Tibial nerve (tissue), 4 donors: ENCODE measurements at regions not wholly inside any gene's neighbourhood (a gene's known extent, or its start where the extent isn't known, plus 50 kb on each side); places are given as distances from the start of the nearest gene placed in this dataset.
"Not testable (repeated sequence)": the region's sequence is repeated elsewhere in the genome, so short reads cannot be mapped to it uniquely, and the experiment has no call there.

ENCODE experiments used
- DNase-seq, 2 donors: peaks; one replicate each; pipeline ENCODE4 v3.0.0-alpha.2; 2019; ENCODE audit warnings: low spot score in 2 of 2
- H3K27ac ChIP-seq, 4 donors: fragments of 200-600 bp; sonication (generic) in 3 of 4; one replicate each; pipeline ENCODE4 v1.5.1; 2017 to 2019; ENCODE audit warnings: mild to moderate bottlenecking in 1 of 4
- H3K27me3 ChIP-seq, 2 donors: fragments of 200-600 bp; sonication (generic) in 1 of 2; one replicate each; pipeline versions ENCODE4 v1.5.1 to v1.6.0; 2017 to 2019
- H3K36me3 ChIP-seq, 3 donors: fragments of 200-600 bp; sonication (generic); one replicate each; pipeline ENCODE4 v1.5.1; 2018 to 2019
- H3K4me1 ChIP-seq, 4 donors: fragments of 200-600 bp; sonication (generic) in 3 of 4; one replicate each; pipeline ENCODE4 v1.5.1; 2017 to 2019
- H3K4me3 ChIP-seq, 4 donors: fragments of 200-600 bp; sonication (generic) in 3 of 4; one replicate each; pipeline ENCODE4 v1.5.1; 2017 to 2019; ENCODE audit warnings: mild to moderate bottlenecking in 1 of 4, moderate library complexity in 1 of 4
- H3K9me3 ChIP-seq, 4 donors: fragments of 200-600 bp; sonication (generic) in 3 of 4; one replicate each; pipeline ENCODE4 v1.5.1; 2017 to 2019
- CTCF ChIP-seq, 5 experiments: fragments of 200-600 bp in 3 of 5; fragments of 450-650 bp in 2 of 5; sonication (generic) in 3 of 5; IDR thresholded peaks; one replicate each; pipeline ENCODE4 v1.5.1; 2016 to 2019; ENCODE audit warnings: antibody characterized with exemption in 5 of 5, mild to moderate bottlenecking in 3 of 5, moderate library complexity in 2 of 5
- EP300 ChIP-seq, 2 donors: sonication (generic); formaldehyde crosslinking; IDR thresholded peaks; one replicate each; pipeline ENCODE4 v1.6.1; 2017; ENCODE audit warnings: antibody characterized with exemption in 2 of 2, mild to moderate bottlenecking in 1 of 2
- POLR2A ChIP-seq, 2 donors: fragments of 450-650 bp; IDR thresholded peaks; one replicate each; pipeline ENCODE4 v1.6.1; 2017; ENCODE audit warnings: antibody characterized with exemption in 2 of 2, mild to moderate bottlenecking in 2 of 2, moderate library complexity in 2 of 2
- WGBS, 2 donors: methylation state at CpG; one replicate each; pipeline ENCODE4 v1.1.5; 2018; 5-methylcytosine and 5-hydroxymethylcytosine counted together

- WGBS, 2 donors, result 26 to 43% methylated on average over 12 of the region's 12 CpGs
- Histone ChIP-seq H3K36me3 (no peaks in the 10 kb centered on the region), H3K4me3 (no peak overlapping the region), H3K9me3 (no peaks in the 10 kb centered on the region), H3K27ac (no peak overlapping the region), H3K4me1 (no peaks in the 10 kb centered on the region), H3K27me3 (no peaks in the 10 kb centered on the region)
- TF ChIP-seq CTCF (IDR thresholded peaks at IDR 0.05), result peak in 1 of 5 experiments; percentile 20
- no peak for TF ChIP-seq POLR2A (IDR thresholded peaks at IDR 0.05)
- peak in 1 of 2 donors; percentile 31 for TF ChIP-seq EP300 (IDR thresholded peaks at IDR 0.05)
- peak; percentile 28 to 35 for DNase-seq
Measured at GRCh38 chr21:31514598-31514997, 144.9 kb upstream of the SOD1 start.

GRCh38 chr21:31513541-31513940 is 146.0 kb upstream of the SOD1 start:
- H3K36me3 ChIP-seq, DNase-seq: not testable (repeated sequence)
- 89 to 92% methylated on average over 5 of the region's 5 CpGs for WGBS, 2 donors

GRCh38 chr21:31511999-31512398 is 147.5 kb upstream of the SOD1 start:
- not testable (repeated sequence) for H3K4me3 ChIP-seq, H3K36me3 ChIP-seq, H3K27ac ChIP-seq, DNase-seq, H3K4me1 ChIP-seq, H3K9me3 ChIP-seq, H3K27me3 ChIP-seq
- WGBS, 2 donors, result 84 to 88% methylated on average over 4 of the region's 4 CpGs

More at GRCh38 chr21:31513541-31513940, 146.0 kb upstream of the SOD1 start:
- H3K9me3 ChIP-seq, H3K27ac ChIP-seq, H3K4me3 ChIP-seq, H3K4me1 ChIP-seq, H3K27me3 ChIP-seq: not testable (repeated sequence)

- H3K27ac ChIP-seq, result no peak overlapping the region
- no peaks in the 10 kb centered on the region for H3K9me3 ChIP-seq
- TF ChIP-seq CTCF (IDR thresholded peaks at IDR 0.05) (no peak), EP300 (IDR thresholded peaks at IDR 0.05) (no peak), POLR2A (IDR thresholded peaks at IDR 0.05) (no peak)
- DNase-seq, result no peak
- H3K4me1 ChIP-seq, result no peaks in the 10 kb centered on the region
- no peaks in the 10 kb centered on the region for H3K27me3 ChIP-seq
- 95% methylated on average over 7 of the region's 7 CpGs for WGBS, 2 donors
- no peak overlapping the region for H3K4me3 ChIP-seq
- no peaks in the 10 kb centered on the region for H3K36me3 ChIP-seq
Measured at GRCh38 chr21:31511258-31511657, 148.2 kb upstream of the SOD1 start.

GRCh38 chr21:31509194-31510017 is 150.1 kb upstream of the SOD1 start:
- H3K9me3 ChIP-seq, result no peaks in the 10 kb centered on the region
- DNase-seq, result no peak
- no peak overlapping the region for H3K27ac ChIP-seq
- WGBS, 2 donors, result 62 to 63% methylated on average over 14 of the region's 14 CpGs
- no peak for TF ChIP-seq POLR2A (IDR thresholded peaks at IDR 0.05)
- no peak for TF ChIP-seq EP300 (IDR thresholded peaks at IDR 0.05)
- TF ChIP-seq CTCF (IDR thresholded peaks at IDR 0.05), result no peak
- H3K27me3 ChIP-seq, result no peaks in the 10 kb centered on the region
- no peaks in the 10 kb centered on the region for H3K36me3 ChIP-seq
- H3K4me1 ChIP-seq, result no peaks in the 10 kb centered on the region
- H3K4me3 ChIP-seq, result no peak overlapping the region

- Histone ChIP-seq H3K9me3 (no peaks in the 10 kb centered on the region), H3K27me3 (no peaks in the 10 kb centered on the region)
Measured at GRCh38 chr21:31505975-31506374, 153.5 kb upstream of the SOD1 start.

More at GRCh38 chr21:31505975-31506374, 153.5 kb upstream of the SOD1 start:
- TF ChIP-seq POLR2A (IDR thresholded peaks at IDR 0.05), result no peak
- TF ChIP-seq EP300 (IDR thresholded peaks at IDR 0.05), result no peak
- TF ChIP-seq CTCF (IDR thresholded peaks at IDR 0.05), result no peak
- H3K27ac ChIP-seq, result no peak overlapping the region
- WGBS, 2 donors, result 63 to 74% methylated on average over 7 of the region's 7 CpGs
- no peaks in the 10 kb centered on the region for H3K4me1 ChIP-seq
- H3K36me3 ChIP-seq, result no peaks in the 10 kb centered on the region
- H3K4me3 ChIP-seq, result no peak overlapping the region
- no peak for DNase-seq
